SK-N-SH (cell line): ENCODE measurements at regions not wholly inside any gene's neighbourhood (a gene's known extent, or its start where the extent isn't known, plus 50 kb on each side); places are given as distances from the start of the nearest gene placed in this dataset.

Experiments
- CTCF ChIA-PET: fragments of 300-600, 350-600 bp; formaldehyde crosslinking; extraction: SDS; loops from one replicate; lab custom pipeline; 2021; lab: Yijun Ruan, JAX
- POLR2A ChIA-PET: fragments of 350-600 bp; sonication (Branson Sonifier 250); formaldehyde crosslinking; extraction: SDS; loops from one replicate; lab custom pipeline; 2020; ENCODE audit warnings: antibody characterized with exemption, inconsistent platforms; lab: Yijun Ruan, JAX
- DNase-seq: peaks from one replicate; pipeline ENCODE4 v3.0.0; 2012
- H2AFZ ChIP-seq: fragments of 200-600 bp; sonication (generic); 2 replicates; pipeline ENCODE4 v1.8.1; 2016; ENCODE audit warnings: antibody characterized with exemption, mild to moderate bottlenecking, low read depth
- H3F3A ChIP-seq: fragments of 200-600 bp; sonication (generic); replicated peaks from 2 replicates; pipeline ENCODE3; 2016; ENCODE audit warnings: antibody characterized with exemption, mild to moderate bottlenecking; ENCODE audit not compliant: insufficient read depth
- H3K27ac ChIP-seq, 2 experiments: fragments of 200-500 bp in 1 of 2; fragments of 200-600 bp in 1 of 2; sonication (Bioruptor generic) in 1 of 2; sonication (generic), shearing (Covaris generic) in 1 of 2; 2 replicates each; pipeline versions ENCODE4 v1.5.1 to v1.6.1; 2014 to 2016; ENCODE audit warnings: low read depth in 2 of 2, inconsistent platforms in 1 of 2, low read length in 1 of 2, mild to moderate bottlenecking in 1 of 2, mixed read lengths in 1 of 2
- H3K27me3 ChIP-seq: fragments of 200-600 bp; sonication (generic), shearing (Covaris generic); 2 replicates; pipeline ENCODE4 v1.6.1; 2016; ENCODE audit warnings: mixed run types; ENCODE audit not compliant: insufficient read depth
- H3K36me3 ChIP-seq, 2 experiments: fragments of 200-500 bp in 1 of 2; fragments of 200-600 bp in 1 of 2; sonication (Bioruptor generic) in 1 of 2; sonication (generic) in 1 of 2; replicated peaks in 1 of 2; 2 replicates each; pipeline versions ENCODE3 to v1.5.1; 2014 to 2016; ENCODE audit warnings: low read length in 1 of 2, mild to moderate bottlenecking in 1 of 2; ENCODE audit not compliant: insufficient read depth in 2 of 2, control insufficient read depth in 1 of 2
- H3K4me1 ChIP-seq, 2 experiments: fragments of 200-500 bp in 1 of 2; fragments of 200-600 bp in 1 of 2; sonication (Bioruptor generic) in 1 of 2; sonication (generic), shearing (Covaris generic) in 1 of 2; 2 replicates each; pipeline versions ENCODE4 v1.5.1 to v1.6.1; 2014 to 2016; ENCODE audit warnings: low read depth in 1 of 2, low read length in 1 of 2, mixed run types in 1 of 2; ENCODE audit not compliant: insufficient read depth in 2 of 2, control insufficient read depth in 1 of 2
- H3K4me2 ChIP-seq: fragments of 200-600 bp; sonication (generic), shearing (Covaris generic); 2 replicates; pipeline ENCODE4 v1.6.1; 2017; ENCODE audit warnings: mixed run types
- H3K4me3 ChIP-seq, 2 experiments: fragments of 200-500 bp in 1 of 2; fragments of 200-600 bp in 1 of 2; sonication (Bioruptor generic) in 1 of 2; sonication (generic), shearing (Covaris generic) in 1 of 2; 2 replicates each; pipeline versions ENCODE4 v1.5.1 to v1.8.1; 2014 to 2016; ENCODE audit warnings: low read depth in 2 of 2, inconsistent platforms in 1 of 2, low read length in 1 of 2, mild to moderate bottlenecking in 1 of 2, mixed read lengths in 1 of 2, moderate library complexity in 1 of 2
- H3K79me2 ChIP-seq: fragments of 200-600 bp; sonication (generic); 2 replicates; pipeline ENCODE4 v1.8.1; 2017; ENCODE audit warnings: mild to moderate bottlenecking; ENCODE audit not compliant: insufficient read depth
- H3K9ac ChIP-seq: fragments of 200-600 bp; sonication (generic); 2 replicates; pipeline ENCODE4 v1.6.1; 2017; ENCODE audit warnings: mixed run types
- H3K9me2 ChIP-seq: fragments of 200-600 bp; sonication (generic); 2 replicates; pipeline ENCODE4 v1.6.1; 2017; ENCODE audit warnings: mixed run types
- H3K9me3 ChIP-seq: fragments of 200-600 bp; sonication (generic); 2 replicates; pipeline ENCODE4 v1.6.1; 2017; ENCODE audit warnings: mixed run types, mild to moderate bottlenecking, moderate library complexity
- H4K20me1 ChIP-seq: fragments of 200-600 bp; sonication (generic); 2 replicates; pipeline ENCODE4 v1.6.1; 2017; ENCODE audit warnings: mild to moderate bottlenecking, mixed run types; ENCODE audit not compliant: insufficient read depth
- CHD2 ChIP-seq: fragments of 150-350 bp; IDR thresholded peaks from 2 replicates; pipeline ENCODE4 v1.6.1; 2018; ENCODE audit warnings: low read length; ENCODE audit not compliant: partially characterized antibody
- ELF1 ChIP-seq: IDR thresholded peaks from 2 replicates; pipeline ENCODE4 v1.4.0; 2012
- FOSL2 ChIP-seq: IDR thresholded peaks from 2 replicates; pipeline ENCODE4 v1.4.0; 2012; ENCODE audit warnings: low read depth, mild to moderate bottlenecking, moderate library complexity, borderline replicate concordance
- FOXM1 ChIP-seq: IDR thresholded peaks from 2 replicates; pipeline ENCODE4 v1.4.0; 2012; ENCODE audit warnings: low read depth, mild to moderate bottlenecking
- IRF3 ChIP-seq: fragments of 150-350 bp; IDR thresholded peaks from 2 replicates; pipeline ENCODE4 v1.6.1; 2016; ENCODE audit warnings: mild to moderate bottlenecking, low read depth, low read length
- MEF2A ChIP-seq: IDR thresholded peaks from 2 replicates; pipeline ENCODE4 v1.4.0; 2012; ENCODE audit warnings: low read depth, borderline replicate concordance
- MXI1 ChIP-seq: IDR thresholded peaks from 2 replicates; pipeline ENCODE4 v1.6.1; 2012; ENCODE audit warnings: mild to moderate bottlenecking, low read depth, low read length, improper control_type of control experiment
- NRF1 ChIP-seq: IDR thresholded peaks from 2 replicates; pipeline ENCODE4 v1.6.1; 2012; ENCODE audit warnings: low read depth, mild to moderate bottlenecking, low read length
- RAD21 ChIP-seq: IDR thresholded peaks from 2 replicates; pipeline ENCODE4 v1.6.1; 2012; ENCODE audit warnings: mild to moderate bottlenecking, low read length
- RCOR1 ChIP-seq: fragments of 150-350 bp; IDR thresholded peaks from 2 replicates; pipeline ENCODE4 v1.6.1; 2017; ENCODE audit warnings: antibody characterized with exemption, low read length
- REST ChIP-seq: IDR thresholded peaks from 2 replicates; pipeline ENCODE4 v1.6.1; 2012; ENCODE audit warnings: mild to moderate bottlenecking, low read depth, low read length, moderate library complexity
- RXRA ChIP-seq: IDR thresholded peaks from 2 replicates; pipeline ENCODE4 v1.4.0; 2012; ENCODE audit warnings: low read depth, mild to moderate bottlenecking, borderline replicate concordance
- SIN3A ChIP-seq: IDR thresholded peaks from 2 replicates; pipeline ENCODE4 v1.6.1; 2012; ENCODE audit warnings: low read depth, mild to moderate bottlenecking, low read length, moderate library complexity, borderline replicate concordance
- SMC3 ChIP-seq: IDR thresholded peaks from 2 replicates; pipeline ENCODE4 v1.6.1; 2012; ENCODE audit warnings: low read depth, low read length, improper control_type of control experiment
- TAF1 ChIP-seq: IDR thresholded peaks from 2 replicates; pipeline ENCODE4 v1.6.1; 2012; ENCODE audit warnings: low read depth, mild to moderate bottlenecking, low read length, moderate library complexity, borderline replicate concordance
- TCF12 ChIP-seq: IDR thresholded peaks from 2 replicates; pipeline ENCODE4 v1.4.0; 2012
- USF1 ChIP-seq: IDR thresholded peaks from 2 replicates; pipeline ENCODE4 v1.4.0; 2012; ENCODE audit warnings: low read depth, borderline replicate concordance
- WGBS: methylation state at CpG from one replicate; pipeline ENCODE4 v1.1.6; 2017; ENCODE audit warnings: low lambda C conversion rate; 5-methylcytosine and 5-hydroxymethylcytosine counted together
- TF ChIP-seq, protein P1 (sequence below): fragments of 200-600 bp; sonication (generic); IDR thresholded peaks from 2 replicates; pipeline ENCODE4 v1.6.1; 2017; ENCODE audit warnings: antibody characterized with exemption, mild to moderate bottlenecking, moderate library complexity
- TF ChIP-seq, protein P2 (sequence below): fragments of 150-350 bp; IDR thresholded peaks from 2 replicates; pipeline ENCODE4 v1.6.1; 2017; ENCODE audit warnings: antibody characterized with exemption, low read length, low read depth, borderline replicate concordance
- TF ChIP-seq, protein P3 (sequence below): IDR thresholded peaks from 2 replicates; pipeline ENCODE4 v1.4.0; 2012; ENCODE audit warnings: low read depth
- TF ChIP-seq, protein P4 (sequence below): IDR thresholded peaks from 2 replicates; pipeline ENCODE4; 2012

DNA sequence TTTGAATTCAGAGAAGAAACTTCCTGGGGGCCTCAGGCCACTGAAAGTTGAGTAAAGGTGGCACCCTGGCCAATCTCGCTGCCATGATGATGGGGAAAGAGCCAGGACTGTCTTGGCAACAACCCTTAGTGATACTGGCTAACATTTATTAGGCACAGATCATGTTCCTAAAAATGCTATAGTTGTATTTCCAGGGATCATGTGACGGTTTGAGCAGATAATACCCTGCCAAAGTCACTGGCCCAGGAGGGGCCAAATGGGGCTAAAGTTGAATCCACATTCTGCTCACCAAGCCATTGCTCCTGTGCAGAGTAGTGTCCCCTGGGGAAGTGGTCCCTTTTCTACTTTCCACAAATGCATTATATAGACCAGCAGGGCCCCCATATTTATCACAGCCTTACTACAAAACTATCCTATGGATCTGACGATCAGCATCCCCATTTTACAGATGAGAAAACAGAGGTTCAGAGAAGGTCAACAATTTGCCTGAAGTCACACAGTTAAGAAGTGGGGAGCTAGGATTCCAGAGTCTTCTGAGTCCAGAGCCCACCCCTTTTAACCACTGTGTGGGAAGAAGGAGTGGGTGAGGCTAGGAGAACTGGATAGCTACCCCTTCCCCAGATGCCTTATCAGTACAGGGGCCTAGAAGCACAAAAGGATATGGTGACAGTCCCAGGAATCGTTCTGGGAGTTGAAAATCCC lies 300.0 kb upstream of the IRX3 start (continued):
- TF ChIP-seq FOXM1 (no peak), TAF1 (no peak), MEF2A (no peak)
- TF ChIP-seq, all 33 proteins: peak for 0

DNA sequence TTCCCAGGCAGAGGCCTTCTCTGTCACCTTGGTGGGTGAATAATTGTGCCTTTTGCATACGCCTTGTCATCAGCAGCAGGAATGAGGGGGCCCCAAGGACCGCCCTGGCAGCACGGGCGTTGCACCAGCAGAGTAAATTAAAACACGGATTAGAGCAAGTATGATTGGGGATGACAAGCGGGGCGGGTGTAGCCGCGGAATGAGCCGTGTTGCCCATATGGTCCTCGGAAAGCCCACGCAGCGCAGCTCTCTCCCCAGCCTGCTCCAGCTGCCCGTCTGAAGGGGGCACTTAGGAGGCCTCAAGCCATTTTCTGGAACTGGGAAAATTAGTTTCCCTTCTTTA lies 299.4 kb upstream of the IRX3 start:
- 80% methylated on average over 14 of the region's 14 CpGs for WGBS
- DNase-seq = no peak

More for the DNA sequence above, 299.4 kb upstream of the IRX3 start:
- Histone ChIP-seq H3K27ac (no peak overlapping the region), H3K9ac (no peak overlapping the region), H3K4me1 (no peaks in the 10 kb centered on the region), H3K4me2 (no peak overlapping the region), H3K4me3 (no peak overlapping the region), H4K20me1 (no peaks in the 10 kb centered on the region), H2AFZ (no peak overlapping the region), H3K79me2 (no peaks in the 10 kb centered on the region), H3K27me3 (no peaks in the 10 kb centered on the region), H3F3A (no peaks in the 10 kb centered on the region), H3K36me3 (no peaks in the 10 kb centered on the region), H3K9me2 (no peaks in the 10 kb centered on the region), H3K9me3 (no peaks in the 10 kb centered on the region)
- TF ChIP-seq RCOR1 = no peak
- no peak for TF ChIP-seq USF1
- TF ChIP-seq MXI1 = no peak
- TF ChIP-seq, protein P1, sequence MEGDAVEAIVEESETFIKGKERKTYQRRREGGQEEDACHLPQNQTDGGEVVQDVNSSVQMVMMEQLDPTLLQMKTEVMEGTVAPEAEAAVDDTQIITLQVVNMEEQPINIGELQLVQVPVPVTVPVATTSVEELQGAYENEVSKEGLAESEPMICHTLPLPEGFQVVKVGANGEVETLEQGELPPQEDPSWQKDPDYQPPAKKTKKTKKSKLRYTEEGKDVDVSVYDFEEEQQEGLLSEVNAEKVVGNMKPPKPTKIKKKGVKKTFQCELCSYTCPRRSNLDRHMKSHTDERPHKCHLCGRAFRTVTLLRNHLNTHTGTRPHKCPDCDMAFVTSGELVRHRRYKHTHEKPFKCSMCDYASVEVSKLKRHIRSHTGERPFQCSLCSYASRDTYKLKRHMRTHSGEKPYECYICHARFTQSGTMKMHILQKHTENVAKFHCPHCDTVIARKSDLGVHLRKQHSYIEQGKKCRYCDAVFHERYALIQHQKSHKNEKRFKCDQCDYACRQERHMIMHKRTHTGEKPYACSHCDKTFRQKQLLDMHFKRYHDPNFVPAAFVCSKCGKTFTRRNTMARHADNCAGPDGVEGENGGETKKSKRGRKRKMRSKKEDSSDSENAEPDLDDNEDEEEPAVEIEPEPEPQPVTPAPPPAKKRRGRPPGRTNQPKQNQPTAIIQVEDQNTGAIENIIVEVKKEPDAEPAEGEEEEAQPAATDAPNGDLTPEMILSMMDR = no peak
- TF ChIP-seq REST = no peak
- TF ChIP-seq IRF3 = no peak
- TF ChIP-seq FOSL2 = no peak
- no peak for TF ChIP-seq CHD2
- no peak for TF ChIP-seq NRF1
- TF ChIP-seq, protein P2, sequence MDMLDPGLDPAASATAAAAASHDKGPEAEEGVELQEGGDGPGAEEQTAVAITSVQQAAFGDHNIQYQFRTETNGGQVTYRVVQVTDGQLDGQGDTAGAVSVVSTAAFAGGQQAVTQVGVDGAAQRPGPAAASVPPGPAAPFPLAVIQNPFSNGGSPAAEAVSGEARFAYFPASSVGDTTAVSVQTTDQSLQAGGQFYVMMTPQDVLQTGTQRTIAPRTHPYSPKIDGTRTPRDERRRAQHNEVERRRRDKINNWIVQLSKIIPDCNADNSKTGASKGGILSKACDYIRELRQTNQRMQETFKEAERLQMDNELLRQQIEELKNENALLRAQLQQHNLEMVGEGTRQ = no peak
- no peak for TF ChIP-seq MEF2A
- TF ChIP-seq RXRA = no peak
- TF ChIP-seq, protein P3, sequence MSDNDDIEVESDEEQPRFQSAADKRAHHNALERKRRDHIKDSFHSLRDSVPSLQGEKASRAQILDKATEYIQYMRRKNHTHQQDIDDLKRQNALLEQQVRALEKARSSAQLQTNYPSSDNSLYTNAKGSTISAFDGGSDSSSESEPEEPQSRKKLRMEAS = no peak
- no peak for TF ChIP-seq SMC3
- TF ChIP-seq, protein P4, sequence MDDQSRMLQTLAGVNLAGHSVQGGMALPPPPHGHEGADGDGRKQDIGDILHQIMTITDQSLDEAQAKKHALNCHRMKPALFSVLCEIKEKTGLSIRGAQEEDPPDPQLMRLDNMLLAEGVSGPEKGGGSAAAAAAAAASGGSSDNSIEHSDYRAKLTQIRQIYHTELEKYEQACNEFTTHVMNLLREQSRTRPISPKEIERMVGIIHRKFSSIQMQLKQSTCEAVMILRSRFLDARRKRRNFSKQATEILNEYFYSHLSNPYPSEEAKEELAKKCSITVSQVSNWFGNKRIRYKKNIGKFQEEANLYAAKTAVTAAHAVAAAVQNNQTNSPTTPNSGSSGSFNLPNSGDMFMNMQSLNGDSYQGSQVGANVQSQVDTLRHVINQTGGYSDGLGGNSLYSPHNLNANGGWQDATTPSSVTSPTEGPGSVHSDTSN = no peak
- no peak for TF ChIP-seq SIN3A
- no peak for TF ChIP-seq TCF12
- no peak for TF ChIP-seq RAD21
- no peak for TF ChIP-seq ELF1
- ChIA-PET POLR2A (no interaction called here), CTCF (no interaction called here)
